DND-41 (cell line): ENCODE measurements at regions not wholly inside any gene's neighbourhood (a gene's known extent, or its start where the extent isn't known, plus 50 kb on each side); places are given as distances from the start of the nearest gene placed in this dataset.
"Not testable (repeated sequence)": the region's sequence is repeated elsewhere in the genome, so short reads cannot be mapped to it uniquely, and the experiment has no call there.

Source experiments
- EZH2 ChIP-seq: IDR thresholded peaks from 3 replicates; pipeline ENCODE4 v1.6.1; 2012; ENCODE audit warnings: borderline replicate concordance, low read depth, mild to moderate bottlenecking, moderate library complexity, low read length, inconsistent platforms; ENCODE audit not compliant: severe bottlenecking
- TF ChIP-seq, protein P1 (sequence below): IDR thresholded peaks from 2 replicates; pipeline ENCODE4 v1.5.1; 2012; ENCODE audit warnings: borderline replicate concordance, low read length, moderate library complexity, mild to moderate bottlenecking; ENCODE audit not compliant: poor library complexity, severe bottlenecking; ENCODE audit errors: extremely low read depth

DNA sequence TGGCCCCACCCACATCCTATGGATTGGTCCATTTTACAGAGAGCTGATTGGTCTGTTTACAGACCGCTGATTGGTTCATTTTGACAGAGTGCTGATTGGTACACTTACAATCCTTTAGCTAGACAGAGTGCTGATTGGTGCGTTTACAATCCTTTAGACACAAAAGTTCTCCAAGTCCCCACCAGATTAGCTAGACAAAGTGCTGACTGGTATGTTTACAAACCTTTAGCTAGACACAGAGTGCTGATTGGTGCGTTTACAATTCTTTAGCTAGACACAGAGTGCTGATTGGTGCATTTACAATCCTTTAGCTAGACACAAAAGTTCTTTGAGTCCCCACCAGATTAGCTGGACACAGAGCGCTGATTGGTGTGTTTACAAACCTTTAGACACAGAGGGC lies 630.6 kb upstream of the STXBP6 start:
- TF ChIP-seq, protein P1, sequence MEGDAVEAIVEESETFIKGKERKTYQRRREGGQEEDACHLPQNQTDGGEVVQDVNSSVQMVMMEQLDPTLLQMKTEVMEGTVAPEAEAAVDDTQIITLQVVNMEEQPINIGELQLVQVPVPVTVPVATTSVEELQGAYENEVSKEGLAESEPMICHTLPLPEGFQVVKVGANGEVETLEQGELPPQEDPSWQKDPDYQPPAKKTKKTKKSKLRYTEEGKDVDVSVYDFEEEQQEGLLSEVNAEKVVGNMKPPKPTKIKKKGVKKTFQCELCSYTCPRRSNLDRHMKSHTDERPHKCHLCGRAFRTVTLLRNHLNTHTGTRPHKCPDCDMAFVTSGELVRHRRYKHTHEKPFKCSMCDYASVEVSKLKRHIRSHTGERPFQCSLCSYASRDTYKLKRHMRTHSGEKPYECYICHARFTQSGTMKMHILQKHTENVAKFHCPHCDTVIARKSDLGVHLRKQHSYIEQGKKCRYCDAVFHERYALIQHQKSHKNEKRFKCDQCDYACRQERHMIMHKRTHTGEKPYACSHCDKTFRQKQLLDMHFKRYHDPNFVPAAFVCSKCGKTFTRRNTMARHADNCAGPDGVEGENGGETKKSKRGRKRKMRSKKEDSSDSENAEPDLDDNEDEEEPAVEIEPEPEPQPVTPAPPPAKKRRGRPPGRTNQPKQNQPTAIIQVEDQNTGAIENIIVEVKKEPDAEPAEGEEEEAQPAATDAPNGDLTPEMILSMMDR, result not testable (repeated sequence)
- not testable (repeated sequence) for TF ChIP-seq EZH2
